NCI-H2171 treated with DMSO at 0.1 percent for 48 hours (cell line): ENCODE measurements at regions not wholly inside any gene's neighbourhood (a gene's known extent, or its start where the extent isn't known, plus 50 kb on each side); places are given as distances from the start of the nearest gene placed in this dataset.

Experiments
- DNase-seq: peaks from one replicate; lab custom pipeline; 2025; lab: John Stamatoyannopoulos, UW

DNA sequence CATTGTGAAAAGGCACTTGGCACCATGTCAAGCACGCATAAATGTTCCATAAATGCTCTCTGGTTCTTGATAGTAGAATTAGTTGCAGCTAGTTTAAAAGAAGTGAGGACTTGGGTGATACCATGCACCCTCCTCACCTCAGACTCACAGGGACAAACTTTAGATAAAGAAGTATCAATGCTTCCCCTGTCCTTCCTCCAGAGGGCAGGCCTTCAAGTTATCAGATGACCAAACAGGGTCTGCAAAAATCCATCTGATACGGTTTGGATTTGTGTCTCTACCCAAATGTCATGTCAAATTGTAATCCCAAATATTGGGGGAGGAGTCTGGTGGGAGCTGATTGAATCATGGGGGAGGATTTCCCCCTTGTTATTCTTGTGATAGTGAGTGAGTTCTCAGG is 54.1 kb downstream of the C1QL2 start:
- no peak for DNase-seq

DNA sequence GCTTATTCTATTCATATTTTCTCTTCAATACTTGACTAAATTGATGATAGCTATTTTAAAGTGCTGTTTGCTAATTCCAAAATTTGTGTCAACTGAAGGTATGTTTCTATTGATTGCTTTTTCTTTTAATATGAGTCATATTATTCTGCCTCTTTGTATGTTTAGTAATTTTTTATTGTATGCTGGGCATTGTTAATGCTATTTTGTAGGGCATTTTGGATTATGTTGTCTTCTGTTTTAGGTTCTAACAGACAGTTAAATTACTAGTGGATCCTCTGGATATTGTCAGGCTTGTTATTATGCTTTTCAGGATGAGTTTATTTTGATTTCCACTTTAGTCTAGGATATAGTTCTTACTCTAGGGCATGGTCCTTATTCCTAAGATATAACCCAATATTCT is 55.6 kb downstream of the C1QL2 start:
- DNase-seq = no peak

DNA sequence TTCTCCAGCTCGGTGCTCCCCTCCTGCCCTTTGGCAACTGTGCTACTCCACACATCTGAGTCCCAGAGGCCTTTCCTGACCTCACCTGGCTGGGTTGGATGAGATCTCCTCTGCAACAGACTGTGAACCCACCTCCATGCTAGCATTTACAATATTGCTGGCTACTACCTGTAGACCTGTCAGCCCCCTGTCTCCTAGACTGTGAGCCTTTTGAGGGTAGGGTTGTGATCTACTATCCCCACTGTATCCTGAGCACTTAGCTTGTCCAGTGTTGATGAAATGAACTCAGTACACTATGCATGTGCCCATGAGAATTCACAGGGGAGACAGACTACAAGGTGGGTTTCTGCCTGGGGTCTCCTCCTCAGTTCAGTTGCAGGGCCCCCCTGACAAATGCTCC is 70.1 kb downstream of the C1QL2 start:
- DNase-seq = no peak

DNA sequence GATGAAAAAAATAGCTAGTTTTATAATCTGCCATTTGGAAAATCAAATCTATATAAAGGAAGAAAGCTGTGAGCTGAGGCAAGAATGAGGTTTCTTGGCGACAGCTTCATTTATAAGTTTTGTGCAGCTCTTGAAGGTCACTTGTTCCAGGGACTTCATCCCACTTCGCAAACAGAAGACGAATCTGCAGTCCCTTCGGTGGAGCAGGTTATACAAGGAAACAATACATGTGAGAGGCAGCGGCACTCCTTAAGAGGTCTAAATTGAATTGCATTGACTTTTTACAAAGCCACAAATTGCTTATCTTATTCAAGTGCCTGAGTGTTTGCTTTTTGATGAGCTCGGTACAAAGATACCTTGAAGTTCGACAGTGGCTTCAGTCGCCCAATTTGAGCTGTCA is 72.2 kb downstream of the C1QL2 start:
- DNase-seq = no peak

DNA sequence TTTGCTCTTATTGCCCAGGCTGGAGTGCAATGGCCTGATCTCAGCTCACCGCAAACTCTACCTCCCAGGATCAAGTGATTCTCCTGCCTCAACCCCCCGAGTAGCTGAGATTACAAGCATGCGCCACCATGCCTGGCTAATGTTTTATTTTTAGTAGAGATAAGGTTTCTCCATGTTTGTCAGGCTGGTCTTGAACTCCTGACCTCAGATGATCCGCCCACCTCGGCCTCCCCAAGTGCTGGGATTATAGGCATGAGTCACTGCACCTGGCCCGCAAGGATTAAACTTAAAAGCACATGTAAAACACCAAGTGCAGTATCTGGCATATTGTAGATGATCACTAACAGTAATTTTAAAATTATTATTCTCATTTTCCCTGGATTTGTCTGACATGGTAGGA is 72.9 kb downstream of the C1QL2 start:
- no peak for DNase-seq

DNA sequence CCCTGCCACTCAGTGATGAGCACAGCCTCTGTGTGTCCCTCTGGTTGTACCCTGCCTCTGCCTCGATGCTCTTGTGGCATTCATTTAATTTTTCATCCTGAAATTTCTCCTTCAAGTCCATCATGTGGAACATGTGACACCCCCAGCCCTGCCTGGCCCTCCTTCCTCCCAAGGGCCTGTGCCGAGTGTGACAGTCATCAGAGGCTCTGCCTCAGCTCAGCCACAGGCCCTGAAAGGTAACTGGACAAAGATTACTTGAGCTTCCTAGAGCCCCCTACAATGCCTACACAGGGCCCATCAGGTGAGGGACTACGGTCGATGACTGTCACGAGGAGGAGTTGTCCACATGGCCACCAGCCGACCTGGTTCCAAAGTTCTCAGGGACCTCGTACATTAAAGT is 75.1 kb downstream of the C1QL2 start:
- no peak for DNase-seq

DNA sequence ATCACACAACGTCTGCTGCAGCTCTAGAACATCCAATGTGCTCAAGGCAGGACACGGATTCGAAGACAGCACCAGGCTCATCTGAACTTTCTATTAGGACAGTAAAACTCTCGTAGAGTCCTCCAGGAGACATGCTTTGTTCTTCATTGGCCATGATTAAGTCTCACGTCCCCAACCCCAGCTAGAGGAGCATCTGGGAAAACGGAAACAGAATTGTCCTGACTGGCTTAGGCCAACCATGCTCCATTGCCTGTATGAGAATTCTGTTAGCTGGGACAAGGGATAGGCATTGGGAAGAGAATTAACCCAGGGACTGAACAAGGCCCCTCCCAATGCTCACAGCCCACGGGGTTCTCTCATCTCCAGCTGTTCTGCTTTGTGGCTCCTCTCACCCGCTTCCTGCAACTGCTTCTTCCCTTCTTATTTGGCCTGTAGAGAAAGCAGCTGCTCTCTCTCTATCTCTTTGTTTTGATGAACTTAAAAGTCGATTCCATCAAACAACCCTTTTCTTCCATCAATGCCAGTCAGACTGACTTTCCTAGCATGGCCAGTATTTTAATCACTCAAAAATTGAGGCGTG is 75.6 kb downstream of the C1QL2 start:
- no peak for DNase-seq

DNA sequence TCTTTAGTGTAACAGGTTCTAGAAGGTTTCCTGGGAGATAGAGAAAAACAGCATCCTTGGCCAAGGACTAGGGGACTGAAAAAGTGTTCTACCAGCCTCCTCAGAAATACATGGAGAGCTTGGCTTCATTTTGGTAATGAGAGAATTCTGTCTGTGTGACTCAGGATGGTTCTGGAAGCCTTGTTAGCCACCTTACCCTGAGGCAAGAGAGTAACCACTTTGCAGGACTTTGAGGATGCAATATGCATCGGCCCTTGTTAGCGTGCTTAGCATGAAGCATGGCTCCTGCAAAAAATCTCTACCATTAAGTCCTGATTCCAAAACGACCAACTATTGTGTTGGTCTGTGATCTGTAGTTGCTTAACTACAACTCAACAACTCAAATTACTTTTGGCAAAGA is 79.8 kb downstream of the C1QL2 start:
- DNase-seq = no peak

DNA sequence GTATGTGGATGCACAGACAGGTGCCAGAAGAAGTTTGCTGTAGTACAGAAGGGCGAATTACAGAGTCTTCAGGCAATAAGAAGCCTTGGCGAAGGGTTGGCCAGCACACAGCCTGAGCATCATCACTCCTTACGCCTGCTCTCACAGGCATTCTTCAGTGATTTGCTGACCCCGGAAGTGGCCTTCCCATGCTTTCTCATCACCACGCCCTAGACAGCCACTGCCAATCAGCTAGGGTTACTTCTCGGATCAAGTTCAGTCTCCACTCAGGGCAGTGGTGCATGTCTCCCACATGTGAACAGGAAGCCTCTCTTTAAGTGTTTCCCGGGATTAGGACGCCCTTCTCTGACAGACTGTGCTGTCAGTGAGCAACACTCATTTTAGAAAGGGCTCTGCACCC is 81.8 kb downstream of the C1QL2 start:
- no peak for DNase-seq

DNA sequence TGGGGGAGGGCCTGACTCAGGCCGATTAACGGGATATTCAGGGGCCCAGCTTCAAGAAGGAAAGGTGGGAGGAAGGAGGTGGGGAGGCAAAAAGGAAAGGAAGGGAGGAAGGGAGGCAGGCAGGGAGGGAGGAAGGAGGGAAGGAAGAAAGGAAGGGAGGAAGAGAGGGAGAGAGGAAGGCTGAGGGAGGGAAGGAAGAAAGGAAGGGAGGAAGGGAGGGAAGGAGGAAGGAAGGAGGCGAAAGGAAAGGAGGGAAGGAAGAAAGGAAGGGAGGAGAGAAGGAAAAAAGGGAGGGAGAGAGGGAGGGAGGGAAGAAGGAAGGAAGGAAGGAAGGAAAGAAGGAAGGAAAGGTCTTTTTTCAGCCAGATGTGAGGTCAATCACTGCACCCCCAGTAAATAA is 85.3 kb downstream of the C1QL2 start:
- DNase-seq = no peak

DNA sequence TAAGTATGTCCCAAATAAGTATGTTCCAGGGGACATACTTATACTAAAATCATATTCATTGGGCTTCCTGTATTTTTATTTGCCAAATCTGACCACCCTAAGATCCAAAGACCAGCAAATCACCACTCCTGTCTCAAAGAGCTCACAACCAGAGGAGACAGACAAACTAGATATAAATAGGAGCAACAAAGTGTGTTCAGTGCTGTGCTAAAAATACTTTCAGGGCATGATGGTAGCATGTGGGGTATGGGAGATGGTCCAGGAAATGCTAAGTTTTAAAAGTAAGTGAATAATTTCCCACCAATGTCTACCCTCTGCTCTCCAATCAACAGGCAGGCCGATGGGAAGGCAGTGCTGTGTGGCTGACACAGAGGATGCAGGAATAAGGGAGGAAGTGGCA is 87.1 kb downstream of the C1QL2 start:
- DNase-seq = no peak

DNA sequence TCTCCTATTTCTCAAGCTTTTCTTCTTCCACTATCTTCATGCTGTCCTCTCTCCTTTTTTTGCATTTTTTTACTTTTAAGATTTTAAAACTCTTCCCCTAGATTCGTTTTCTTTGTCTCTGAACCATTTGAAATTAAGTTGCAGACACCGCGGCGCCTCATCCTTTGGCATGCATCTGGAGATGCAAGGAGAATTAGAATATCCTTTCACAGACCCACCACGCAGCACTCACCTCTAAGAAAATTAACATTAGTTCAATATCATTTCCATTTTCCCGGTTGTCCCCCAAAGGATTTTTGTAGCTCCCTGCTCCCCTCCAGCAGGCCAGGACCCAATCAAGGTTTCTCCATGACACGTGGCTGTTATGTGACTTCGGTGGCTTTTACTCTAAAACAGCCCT is 88.8 kb downstream of the C1QL2 start:
- DNase-seq = no peak

DNA sequence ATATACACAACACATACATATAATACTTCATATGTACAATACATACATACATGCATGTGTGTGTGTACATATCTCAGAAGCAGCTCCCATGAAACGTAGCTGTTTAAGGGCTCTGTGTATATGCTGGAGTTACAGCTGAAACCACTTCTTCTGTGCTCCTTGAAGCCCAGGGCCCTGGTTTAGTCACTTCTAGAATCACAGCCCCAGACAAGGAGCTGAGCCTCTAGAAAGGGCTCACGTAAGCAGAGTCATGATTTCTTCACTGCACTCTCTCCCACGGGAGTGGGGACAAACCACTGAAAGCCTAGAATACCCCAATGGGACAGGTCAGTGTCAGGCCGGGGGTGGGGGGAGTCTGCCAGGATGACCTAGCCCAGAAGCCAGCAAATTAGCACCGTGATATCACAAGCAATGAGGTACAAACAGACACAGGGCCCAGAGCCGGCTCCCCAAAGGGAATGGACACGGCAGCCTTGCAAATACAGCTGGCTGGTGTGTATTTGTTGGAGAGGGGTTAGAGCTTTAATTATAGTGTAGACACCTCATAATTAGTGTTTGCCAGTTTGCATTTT is 90.3 kb downstream of the C1QL2 start:
- DNase-seq = no peak

DNA sequence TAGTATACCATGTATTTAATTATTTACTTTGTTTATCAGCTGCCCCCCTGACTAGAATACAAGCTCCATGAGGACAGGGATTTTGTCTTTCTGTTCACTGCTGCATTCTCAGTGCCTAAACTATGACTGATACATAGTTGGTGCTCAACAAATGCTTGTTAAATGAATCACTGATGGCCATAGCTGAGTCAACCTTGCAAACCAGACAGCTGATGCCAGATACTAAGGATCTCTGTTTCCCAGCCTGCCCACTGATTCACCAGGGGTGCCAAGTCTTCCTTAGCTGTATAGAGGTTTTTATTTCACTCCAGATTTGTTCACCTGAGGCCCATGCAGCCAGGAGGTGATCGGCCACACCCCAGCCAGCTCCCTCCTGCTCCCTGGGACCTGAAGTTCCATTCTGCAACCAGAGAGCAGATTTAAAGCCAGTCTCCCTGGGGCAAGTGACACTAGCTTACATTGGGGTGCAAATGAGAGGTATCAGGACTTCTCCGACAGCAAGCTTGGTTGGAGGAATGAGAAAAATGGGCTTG is 92.2 kb downstream of the C1QL2 start:
- no peak for DNase-seq

DNA sequence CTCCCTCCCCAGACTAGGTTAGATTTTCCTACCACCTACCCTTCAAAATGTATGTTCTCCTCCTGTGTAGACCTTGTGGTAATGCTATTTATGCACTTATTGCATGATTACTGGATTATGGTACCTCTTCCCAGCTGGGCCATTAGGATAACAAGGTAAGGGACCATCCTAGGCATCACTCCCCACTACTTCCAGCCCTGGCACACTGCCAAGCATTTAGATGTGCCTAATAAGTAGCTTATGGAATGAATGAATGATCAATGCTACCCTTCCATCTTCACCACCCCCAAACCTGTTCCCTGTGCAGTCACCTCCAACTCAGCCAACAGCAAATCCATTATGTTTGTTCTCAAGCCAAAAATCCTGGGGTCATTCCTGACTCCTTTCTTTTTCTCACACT is 93.4 kb downstream of the C1QL2 start:
- no peak for DNase-seq

DNA sequence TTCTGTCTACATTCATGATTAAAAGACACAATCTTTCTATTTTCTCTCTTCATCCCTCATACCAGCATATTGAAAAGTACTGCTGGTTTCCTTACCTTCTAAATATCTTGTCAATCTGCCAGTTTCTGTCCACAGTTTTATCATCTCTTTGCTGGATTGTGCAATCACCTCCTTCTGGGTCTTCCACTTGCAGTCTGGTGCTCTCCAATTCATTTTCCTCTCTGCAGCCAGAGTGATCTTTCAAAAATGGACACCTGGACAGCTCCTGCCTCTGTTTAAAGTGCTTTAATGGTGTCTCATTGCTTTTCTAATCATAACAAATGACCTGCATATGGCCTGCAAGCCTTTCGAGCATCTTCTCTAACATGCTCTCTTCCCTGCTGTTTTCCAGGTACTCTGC is 94.0 kb downstream of the C1QL2 start:
- no peak for DNase-seq

DNA sequence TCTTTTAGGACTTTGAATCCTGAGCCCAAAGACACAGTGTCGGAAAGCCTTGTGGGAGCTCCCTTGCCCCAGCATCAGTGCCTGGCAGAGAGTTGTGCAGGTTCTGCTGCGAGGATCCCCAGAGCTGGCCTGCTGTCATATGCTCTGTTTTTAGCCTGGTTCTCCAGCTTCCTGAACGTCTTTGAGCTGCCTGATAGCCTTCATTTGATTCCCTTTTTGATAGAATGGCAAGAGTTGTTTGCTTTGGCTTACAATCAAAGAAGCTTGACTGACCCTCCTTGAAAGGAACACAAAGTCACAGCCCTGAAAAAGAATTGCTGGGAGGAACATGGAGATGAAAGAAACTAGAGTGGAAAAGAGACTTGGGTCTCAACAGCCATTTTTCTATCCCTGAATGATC is 95.4 kb downstream of the C1QL2 start:
- DNase-seq = no peak

DNA sequence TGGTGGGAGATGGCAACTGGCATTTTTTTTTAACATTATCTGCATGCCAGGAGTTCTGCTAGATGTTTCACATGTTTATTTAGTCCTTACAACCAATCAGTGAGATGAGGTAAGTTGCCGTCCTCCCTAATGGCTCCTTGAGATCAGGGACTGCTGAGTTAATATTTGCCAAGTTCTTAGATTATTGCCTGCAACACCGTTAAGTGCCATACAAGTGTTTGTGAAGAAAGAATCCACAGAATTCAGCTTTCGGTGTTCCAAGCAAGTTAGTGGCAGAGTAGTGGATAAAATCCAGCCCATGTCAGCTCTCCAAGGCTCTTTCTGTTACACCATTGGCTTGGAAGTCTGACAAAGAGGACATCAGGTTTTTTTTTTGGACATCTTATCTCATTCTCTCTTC is 95.9 kb downstream of the C1QL2 start:
- no peak for DNase-seq

DNA sequence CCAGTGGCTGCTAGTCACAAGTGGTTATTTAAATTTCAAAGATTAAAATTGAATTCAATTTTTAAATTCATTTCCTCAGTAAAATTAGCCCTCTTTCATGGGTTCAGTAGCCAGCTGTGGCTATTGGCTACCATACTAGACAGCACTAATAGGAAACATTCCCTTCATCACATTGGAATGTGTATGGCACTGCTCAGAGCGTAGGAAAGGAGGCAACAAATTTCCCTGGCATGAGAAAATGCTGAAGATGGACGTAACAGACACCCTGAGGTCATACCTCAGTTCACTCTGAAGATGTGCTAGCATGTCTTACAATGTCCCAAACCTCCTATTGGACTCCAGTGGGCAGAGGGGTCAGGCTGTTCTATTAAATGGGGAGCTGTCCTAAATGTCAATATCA is 96.4 kb downstream of the C1QL2 start:
- no peak for DNase-seq

DNA sequence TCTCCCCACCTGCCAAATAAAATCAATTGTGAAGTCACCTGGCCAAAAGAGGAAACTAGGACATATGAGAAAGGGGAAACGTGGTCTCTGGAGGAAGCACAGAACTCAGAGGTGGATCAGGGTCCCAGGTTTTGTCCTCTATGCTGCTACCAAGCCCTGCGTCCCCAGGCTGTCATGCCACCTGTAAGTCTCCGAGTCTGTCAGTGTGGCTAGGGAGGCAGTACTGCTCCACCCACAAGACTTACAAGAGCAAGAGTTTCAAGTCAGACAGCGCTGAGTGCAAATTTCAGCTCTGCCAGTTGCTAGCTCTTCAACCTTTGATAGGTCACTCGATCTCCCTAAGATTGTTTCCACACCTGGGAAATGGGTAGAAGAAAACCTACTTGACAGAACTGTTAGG is 98.6 kb downstream of the C1QL2 start:
- no peak for DNase-seq

DNA sequence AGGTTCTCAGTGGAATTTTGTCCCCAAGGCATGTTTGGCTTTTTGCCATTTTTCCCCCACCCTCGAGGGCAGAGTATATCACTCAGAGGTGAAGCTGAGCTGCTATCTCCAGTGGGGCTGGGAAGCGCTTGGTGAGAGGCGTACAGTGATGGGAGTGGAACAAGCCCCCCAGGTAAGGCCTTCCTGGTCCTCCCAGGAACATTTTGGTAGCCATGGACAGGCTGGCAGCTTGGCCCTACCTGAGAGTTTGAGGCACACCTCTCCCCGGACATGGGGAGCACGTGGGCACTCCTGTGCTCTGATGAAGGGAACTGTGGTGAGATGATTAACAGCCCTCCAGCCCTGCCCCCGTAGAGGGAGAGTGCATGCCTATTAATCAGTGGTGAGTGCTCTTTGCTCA is 99.3 kb downstream of the C1QL2 start:
- no peak for DNase-seq

DNA sequence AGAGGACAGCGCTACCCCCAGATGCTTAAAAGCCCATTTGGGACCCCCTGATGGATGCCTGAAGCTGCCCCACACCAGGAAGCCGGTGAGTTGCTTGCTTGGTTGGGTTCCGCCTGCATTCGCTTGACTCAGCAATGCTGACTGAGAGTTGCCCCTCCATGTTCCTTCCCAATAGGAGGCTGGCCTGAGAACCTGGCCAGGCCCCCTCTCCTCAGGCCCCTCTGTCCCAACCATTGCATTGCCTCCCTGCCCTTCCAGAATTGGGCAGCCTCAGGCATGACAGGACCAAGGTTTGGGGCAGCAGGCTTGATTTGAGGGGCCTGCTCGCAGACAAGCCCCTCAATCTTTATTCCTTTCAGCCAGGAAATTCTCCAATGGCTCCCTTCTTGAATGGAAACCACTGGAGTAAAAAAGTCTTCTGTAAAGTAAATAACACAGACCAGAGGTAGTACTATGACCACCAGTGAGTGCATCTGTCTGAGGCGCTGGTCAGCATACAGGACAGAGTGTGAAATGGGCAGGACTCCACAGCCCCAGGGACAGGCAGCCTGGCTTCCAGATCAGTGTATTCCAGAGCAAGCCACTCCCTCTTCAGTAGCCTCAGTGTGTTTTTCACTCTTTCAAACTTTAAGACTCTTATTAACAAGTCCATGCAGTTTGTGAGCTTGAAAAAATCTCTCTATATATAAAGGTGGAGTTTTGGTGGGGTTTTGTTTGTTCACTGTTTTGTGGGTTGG is 104.7 kb downstream of the C1QL2 start:
- no peak for DNase-seq

DNA sequence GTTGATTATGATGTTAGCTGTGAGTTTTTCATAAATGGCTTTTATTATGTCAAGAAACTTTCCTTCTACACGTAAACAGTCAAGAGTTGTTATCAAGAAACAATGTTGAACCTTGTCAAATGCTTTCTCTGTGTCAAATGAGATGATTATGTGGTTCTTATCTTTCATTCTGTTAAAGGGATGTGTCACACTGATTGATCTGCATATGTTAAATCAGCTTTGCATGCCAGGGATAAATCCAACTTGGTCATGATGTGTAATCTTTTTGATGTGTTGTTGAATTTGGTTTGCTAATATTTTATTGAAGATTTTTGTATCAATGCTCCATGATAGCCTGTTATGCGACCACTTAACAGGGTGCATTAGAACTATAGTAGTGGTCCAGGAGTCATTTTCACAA is 107.3 kb downstream of the C1QL2 start:
- no peak for DNase-seq
